ENCODE measurements at regions not wholly inside any gene's neighbourhood (a gene's known extent, or its start where the extent isn't known, plus 50 kb on each side); places are given as distances from the start of the nearest gene placed in this dataset.
"Not testable (repeated sequence)": the region's sequence is repeated elsewhere in the genome, so short reads cannot be mapped to it uniquely, and the experiment has no call there.

- DNase-seq (ENCODE audit: low read depth): no peak
These were observed 104.4 kb downstream of the KLF5 start for GRCh38 chr13:73162912-73163911.

GRCh38 chr13:73160371-73161031, 101.7 kb downstream of the KLF5 start:
- not testable (repeated sequence) for DNase-seq (ENCODE audit: low read depth)

- no peak for DNase-seq (ENCODE audit: low read depth)
These were observed 100.0 kb downstream of the KLF5 start for GRCh38 chr13:73158851-73159250.

GRCh38 chr13:73157031-73157430, 98.2 kb downstream of the KLF5 start:
- DNase-seq (ENCODE audit: low read depth): no peak

- DNase-seq (ENCODE audit: low read depth): no peak
These were observed 87.9 kb downstream of the KLF5 start for GRCh38 chr13:73146707-73147106.

- no peak for DNase-seq (ENCODE audit: low read depth)
These were observed 83.3 kb downstream of the KLF5 start for GRCh38 chr13:73142071-73142470.

GRCh38 chr13:73141292-73141771, 82.5 kb downstream of the KLF5 start:
- no peak for DNase-seq (ENCODE audit: low read depth)

GRCh38 chr13:73140801-73141200, 82.0 kb downstream of the KLF5 start:
- DNase-seq (ENCODE audit: low read depth): no peak

GRCh38 chr13:73138638-73139491, 80.1 kb downstream of the KLF5 start:
- DNase-seq (ENCODE audit: low read depth): no peak

- DNase-seq (ENCODE audit: low read depth): no peak
These were observed 79.5 kb downstream of the KLF5 start for GRCh38 chr13:73138276-73138637.

- DNase-seq (ENCODE audit: low read depth): no peak
These were observed 78.0 kb downstream of the KLF5 start for GRCh38 chr13:73136776-73137175.

- DNase-seq (ENCODE audit: low read depth): no peak
These were observed 74.7 kb downstream of the KLF5 start for GRCh38 chr13:73133531-73133930.

GRCh38 chr13:73131247-73131646, 72.4 kb downstream of the KLF5 start:
- DNase-seq (ENCODE audit: low read depth): no peak

GRCh38 chr13:73129023-73129422, 70.2 kb downstream of the KLF5 start:
- no peak for DNase-seq (ENCODE audit: low read depth)

Measured in stimulated activated CD4-positive, alpha-beta T cell treated with anti-CD3 and anti-CD28 coated beads, Interleukin-2, amount 100 ng/mL, for 4 hours (primary cell).